Smooth muscle cell (in vitro differentiated cells): ENCODE measurements at regions not wholly inside any gene's neighbourhood (a gene's known extent, or its start where the extent isn't known, plus 50 kb on each side); places are given as distances from the start of the nearest gene placed in this dataset.
A peak's percentile ranks its signal among the peaks of the same experiment; 100 is the strongest.

ENCODE experiments used
- DNase-seq: peaks from one replicate; lab custom pipeline; 2025; ENCODE audit not compliant: unreplicated experiment; lab: John Stamatoyannopoulos, UW
- H2AFZ ChIP-seq: fragments of 200-600 bp; sonication (generic); 2 replicates; pipeline ENCODE4 v1.6.0; 2016; ENCODE audit warnings: antibody characterized with exemption, low read depth, mild to moderate bottlenecking
- H3F3A ChIP-seq: fragments of 200-600 bp; sonication (generic); 2 replicates; pipeline ENCODE4 v1.6.0; 2017; ENCODE audit warnings: antibody characterized with exemption, low read depth
- H3K27ac ChIP-seq: fragments of 200-600 bp; sonication (generic); 2 replicates; pipeline ENCODE4 v1.5.1; 2016; ENCODE audit warnings: low read depth, mild to moderate bottlenecking
- H3K27me3 ChIP-seq: fragments of 200-600 bp; sonication (generic); 2 replicates; pipeline ENCODE4 v1.6.1; 2016; ENCODE audit warnings: low read depth, mild to moderate bottlenecking
- H3K36me3 ChIP-seq: fragments of 200-600 bp; sonication (generic); 2 replicates; pipeline ENCODE4 v1.5.1; 2016; ENCODE audit warnings: low read depth
- H3K4me1 ChIP-seq: fragments of 200-600 bp; sonication (generic); 2 replicates; pipeline ENCODE4 v1.5.1; 2016; ENCODE audit warnings: low read depth
- H3K4me2 ChIP-seq: fragments of 200-600 bp; sonication (generic); 2 replicates; pipeline ENCODE4 v1.6.0; 2016; ENCODE audit warnings: mild to moderate bottlenecking
- H3K4me3 ChIP-seq: fragments of 200-600 bp; sonication (generic); 2 replicates; pipeline ENCODE4 v1.5.1; 2016; ENCODE audit warnings: mild to moderate bottlenecking
- H3K79me2 ChIP-seq: fragments of 200-600 bp; sonication (generic); 2 replicates; pipeline ENCODE4 v1.6.0; 2016; ENCODE audit warnings: low read depth, mild to moderate bottlenecking
- H3K9ac ChIP-seq: fragments of 200-600 bp; sonication (generic); 2 replicates; pipeline ENCODE4 v1.6.0; 2016; ENCODE audit warnings: low read depth
- H3K9me3 ChIP-seq: fragments of 200-600 bp; sonication (generic); replicated peaks from 2 replicates; pipeline ENCODE4 v1.5.1; 2016; ENCODE audit warnings: low read depth
- H4K20me1 ChIP-seq: fragments of 200-600 bp; sonication (generic); 2 replicates; pipeline ENCODE4 v1.6.0; 2016; ENCODE audit warnings: low read depth
- WGBS: methylation state at CpG from one replicate; pipeline ENCODE4 v1.1.7; 2016; ENCODE audit warnings: low lambda C conversion rate; 5-methylcytosine and 5-hydroxymethylcytosine counted together
- TF ChIP-seq, protein P1 (sequence below): fragments of 200-600 bp; sonication (generic); IDR thresholded peaks from 2 replicates; pipeline ENCODE4 v1.5.1; 2017; ENCODE audit warnings: borderline replicate concordance, mild to moderate bottlenecking, antibody characterized with exemption; ENCODE audit not compliant: insufficient read depth, poor library complexity, severe bottlenecking

DNA sequence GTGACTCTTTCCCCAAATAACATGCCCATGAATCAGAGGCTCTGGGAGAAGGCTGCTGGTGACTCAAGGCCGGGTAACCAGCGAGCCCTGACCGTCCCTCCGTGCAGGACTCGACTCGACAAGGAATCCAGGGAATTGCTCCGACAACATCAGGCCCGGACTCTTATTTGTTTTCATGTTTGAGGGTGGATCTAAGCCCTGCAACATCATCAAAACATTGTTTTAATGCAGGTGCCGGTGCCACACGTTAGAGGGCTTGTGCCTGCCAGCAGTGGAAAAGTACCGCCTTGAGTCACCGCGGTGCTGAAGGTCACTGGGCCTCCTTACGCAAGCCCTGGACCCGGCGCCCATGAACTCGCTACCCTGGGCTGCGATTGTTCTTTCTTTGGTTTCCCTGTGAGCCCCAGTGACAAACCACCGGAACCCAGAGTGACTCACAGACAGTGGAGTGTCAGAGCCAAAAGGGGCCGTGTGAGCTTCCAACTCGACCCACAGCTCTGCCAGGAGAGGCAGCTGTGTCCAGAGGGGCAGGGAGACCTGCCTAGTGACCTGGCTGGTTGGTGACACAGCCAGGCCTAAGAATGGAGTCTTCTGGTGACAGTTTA lies 139.4 kb upstream of the SHH start:
- Histone ChIP-seq H3K27ac (peak overlapping the region; percentile 97), H3K9me3 (no peaks in the 10 kb centered on the region)

DNA sequence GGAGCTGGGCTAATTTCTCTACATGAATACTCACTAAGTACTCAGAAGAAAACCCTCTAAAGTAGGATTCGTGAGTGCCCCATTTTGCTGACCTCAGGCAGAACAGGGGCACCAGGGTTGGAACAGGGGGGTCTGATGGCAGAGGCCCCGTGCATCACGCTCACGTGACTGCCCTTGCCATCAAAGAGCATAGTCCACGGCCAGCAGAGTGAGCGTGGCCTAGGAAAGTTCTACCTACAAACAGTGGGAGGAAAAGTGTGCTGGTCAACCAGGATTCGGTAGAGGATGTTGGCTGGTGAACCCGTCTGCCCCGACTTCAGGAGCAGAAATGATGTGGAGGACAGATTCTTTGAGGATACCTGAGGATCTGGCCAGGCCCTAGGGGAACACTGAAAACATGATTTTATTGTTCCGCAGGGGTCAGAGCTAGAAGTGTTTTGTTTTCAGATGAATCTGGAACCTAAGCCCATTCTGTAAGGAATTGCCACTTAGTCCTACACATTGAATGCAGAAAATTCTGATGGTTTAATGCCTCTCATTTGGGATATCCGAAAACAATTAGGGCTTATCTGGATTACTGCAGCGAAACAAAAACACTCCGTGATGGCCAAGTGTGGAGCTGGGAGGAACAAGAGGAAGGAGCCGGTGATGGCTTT lies 138.8 kb upstream of the SHH start:
- Histone ChIP-seq H3F3A (no peaks in the 10 kb centered on the region), H2AFZ (no peak overlapping the region), H4K20me1 (no peaks in the 10 kb centered on the region), H3K27me3 (no peaks in the 10 kb centered on the region), H3K9ac (peak overlapping the region; percentile 24), H3K27ac (peak overlapping the region; percentile 97), H3K4me2 (peak overlapping the region; percentile 63), H3K9me3 (no peaks in the 10 kb centered on the region), H3K4me1 (peaks cover 3% of the 10 kb centered on the region), H3K79me2 (no peaks in the 10 kb centered on the region), H3K4me3 (no peak overlapping the region), H3K36me3 (no peaks in the 10 kb centered on the region)
- TF ChIP-seq, protein P1, sequence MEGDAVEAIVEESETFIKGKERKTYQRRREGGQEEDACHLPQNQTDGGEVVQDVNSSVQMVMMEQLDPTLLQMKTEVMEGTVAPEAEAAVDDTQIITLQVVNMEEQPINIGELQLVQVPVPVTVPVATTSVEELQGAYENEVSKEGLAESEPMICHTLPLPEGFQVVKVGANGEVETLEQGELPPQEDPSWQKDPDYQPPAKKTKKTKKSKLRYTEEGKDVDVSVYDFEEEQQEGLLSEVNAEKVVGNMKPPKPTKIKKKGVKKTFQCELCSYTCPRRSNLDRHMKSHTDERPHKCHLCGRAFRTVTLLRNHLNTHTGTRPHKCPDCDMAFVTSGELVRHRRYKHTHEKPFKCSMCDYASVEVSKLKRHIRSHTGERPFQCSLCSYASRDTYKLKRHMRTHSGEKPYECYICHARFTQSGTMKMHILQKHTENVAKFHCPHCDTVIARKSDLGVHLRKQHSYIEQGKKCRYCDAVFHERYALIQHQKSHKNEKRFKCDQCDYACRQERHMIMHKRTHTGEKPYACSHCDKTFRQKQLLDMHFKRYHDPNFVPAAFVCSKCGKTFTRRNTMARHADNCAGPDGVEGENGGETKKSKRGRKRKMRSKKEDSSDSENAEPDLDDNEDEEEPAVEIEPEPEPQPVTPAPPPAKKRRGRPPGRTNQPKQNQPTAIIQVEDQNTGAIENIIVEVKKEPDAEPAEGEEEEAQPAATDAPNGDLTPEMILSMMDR = no peak
- WGBS = 74% methylated on average over 14 of the region's 14 CpGs
- no peak for DNase-seq

More for the DNA sequence above, 139.4 kb upstream of the SHH start:
- DNase-seq = no peak
- no peaks in the 10 kb centered on the region for H3K36me3 ChIP-seq
- no peaks in the 10 kb centered on the region for H4K20me1 ChIP-seq
- H3K4me2 ChIP-seq = peak overlapping the region; percentile 69
- no peaks in the 10 kb centered on the region for H3K79me2 ChIP-seq
- no peak overlapping the region for H3K4me3 ChIP-seq
- WGBS = 26% methylated on average over 21 of the region's 21 CpGs
- H2AFZ ChIP-seq = no peak overlapping the region
- TF ChIP-seq, protein P1 = no peak
- H3K9ac ChIP-seq = peak overlapping the region; percentile 85
- peaks cover 3% of the 10 kb centered on the region for H3K4me1 ChIP-seq
- no peaks in the 10 kb centered on the region for H3F3A ChIP-seq
- H3K27me3 ChIP-seq = no peaks in the 10 kb centered on the region

DNA sequence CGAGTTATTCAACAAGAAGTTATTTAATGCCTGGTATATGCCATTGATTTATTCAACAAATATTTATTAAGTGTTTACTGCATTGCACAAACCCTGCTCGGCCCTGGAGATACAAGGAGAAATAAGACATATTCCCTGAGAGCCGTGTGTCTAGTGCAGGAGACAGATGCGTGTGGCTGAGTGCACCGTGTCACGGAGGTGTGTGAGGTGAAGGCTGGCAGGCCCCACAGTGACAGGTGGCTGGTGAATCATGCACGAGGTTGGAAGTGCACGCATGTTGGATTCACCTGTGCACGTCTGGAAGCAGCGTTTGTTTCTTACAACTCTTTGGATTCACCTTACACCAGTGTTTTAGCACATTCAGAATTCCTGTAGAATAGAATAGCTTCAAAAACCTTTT lies 136.6 kb upstream of the SHH start:
- Histone ChIP-seq H3K4me1 (peaks cover 9% of the 10 kb centered on the region), H3K36me3 (no peaks in the 10 kb centered on the region), H4K20me1 (no peaks in the 10 kb centered on the region), H3K4me3 (no peak overlapping the region), H3K79me2 (no peaks in the 10 kb centered on the region), H3F3A (no peaks in the 10 kb centered on the region), H3K27ac (no peak overlapping the region), H3K4me2 (no peak overlapping the region), H2AFZ (no peak overlapping the region), H3K9me3 (no peaks in the 10 kb centered on the region), H3K27me3 (no peaks in the 10 kb centered on the region), H3K9ac (no peak overlapping the region)
- 87% methylated on average over 10 of the region's 10 CpGs for WGBS
- TF ChIP-seq, protein P1 = no peak
- no peak for DNase-seq

DNA sequence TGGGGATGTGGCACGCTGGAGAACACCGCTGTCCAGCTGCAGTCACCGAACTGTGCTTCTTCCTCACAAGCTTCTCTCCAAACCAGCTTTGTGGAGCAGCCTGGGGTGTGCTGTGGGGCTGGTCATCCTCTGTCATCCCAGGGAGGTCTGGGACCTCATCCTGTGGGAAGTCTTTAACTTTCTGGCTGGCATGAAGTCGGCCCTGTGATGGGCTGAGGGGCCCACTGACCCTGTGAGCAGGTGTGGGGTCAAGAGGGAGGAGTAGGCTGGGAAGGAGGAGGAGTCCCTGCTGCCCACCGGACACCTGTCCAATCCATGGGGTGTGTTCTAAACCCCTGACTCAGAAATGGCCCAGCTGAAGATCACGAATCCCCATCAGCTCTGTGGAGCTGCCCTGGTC lies 136.2 kb upstream of the SHH start:
- H3K79me2 ChIP-seq = no peaks in the 10 kb centered on the region
- no peaks in the 10 kb centered on the region for H3K9me3 ChIP-seq
- H3K4me1 ChIP-seq = peaks cover 9% of the 10 kb centered on the region
- no peak overlapping the region for H2AFZ ChIP-seq
- no peak for DNase-seq
- H3K4me2 ChIP-seq = no peak overlapping the region
- H3K4me3 ChIP-seq = no peak overlapping the region
- H3K36me3 ChIP-seq = no peaks in the 10 kb centered on the region
- no peaks in the 10 kb centered on the region for H3K27me3 ChIP-seq
- H3K27ac ChIP-seq = no peak overlapping the region
- H4K20me1 ChIP-seq = no peaks in the 10 kb centered on the region
- 86% methylated on average over 6 of the region's 6 CpGs for WGBS
- no peak overlapping the region for H3K9ac ChIP-seq
- TF ChIP-seq, protein P1 = no peak
- no peaks in the 10 kb centered on the region for H3F3A ChIP-seq
